ENCODE measurements at regions not wholly inside any gene's neighbourhood (a gene's known extent, or its start where the extent isn't known, plus 50 kb on each side); places are given as distances from the start of the nearest gene placed in this dataset.

DNA sequence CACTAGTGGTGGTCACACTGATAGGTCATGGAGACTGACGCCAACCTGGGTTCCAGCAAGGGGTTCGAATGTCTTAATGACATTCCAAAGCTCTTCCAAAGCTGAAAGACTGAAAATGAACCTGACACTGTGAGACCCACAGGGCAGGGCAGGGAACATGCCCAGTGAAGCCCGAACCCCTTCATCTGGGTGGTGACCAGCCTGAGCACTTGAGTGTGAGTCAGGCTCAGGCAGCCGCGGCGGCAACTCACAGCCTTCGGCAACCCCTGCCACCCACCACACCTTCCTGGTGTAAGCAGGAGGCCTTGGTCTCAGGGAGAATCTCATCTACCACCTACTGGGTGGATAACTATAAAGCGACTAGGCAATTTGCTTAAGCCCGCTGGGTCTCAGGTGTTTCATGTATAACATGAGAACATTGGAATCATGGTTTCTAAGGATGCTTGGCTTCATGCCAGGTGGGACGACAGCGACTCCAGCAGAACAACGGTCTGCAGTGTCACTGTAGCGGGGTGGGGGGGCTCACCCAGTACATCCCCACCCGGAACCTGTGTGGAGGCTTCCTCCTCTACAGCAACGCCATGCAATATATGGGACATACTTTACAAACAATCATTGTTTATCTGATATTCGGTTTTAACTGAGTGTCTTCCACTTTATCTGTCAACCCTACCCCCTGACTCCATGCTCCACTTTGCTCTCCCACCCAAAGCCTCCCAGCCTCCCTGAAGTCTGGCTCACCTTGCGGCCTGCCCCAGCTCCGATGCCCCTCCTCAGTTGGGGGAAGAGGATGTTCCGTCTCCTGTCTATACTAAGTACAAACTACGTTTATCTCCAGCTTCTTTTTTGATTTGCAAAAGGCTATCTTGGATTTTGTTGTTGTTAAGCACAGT lies 125.0 kb upstream of the MEF2A start:
- peak; percentile 6 for DNase-seq

DNA sequence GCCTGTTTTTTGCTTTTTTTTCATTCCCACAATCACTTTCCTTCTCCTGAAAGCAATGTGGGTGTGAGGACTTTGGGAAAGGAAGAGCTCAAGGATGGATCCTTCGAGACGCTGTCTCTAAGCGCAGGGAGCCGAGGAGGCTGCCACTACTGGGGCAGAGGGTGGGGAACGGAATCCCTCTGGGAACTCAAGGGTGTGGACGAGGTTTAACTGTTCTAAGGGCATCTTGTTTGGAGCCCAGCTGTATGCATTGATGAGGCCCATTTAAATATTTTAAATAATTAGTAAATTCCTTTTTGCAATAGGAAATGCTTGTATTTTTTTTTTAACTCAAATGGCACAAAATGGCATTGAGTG lies 124.4 kb upstream of the MEF2A start:
- DNase-seq: no peak

DNA sequence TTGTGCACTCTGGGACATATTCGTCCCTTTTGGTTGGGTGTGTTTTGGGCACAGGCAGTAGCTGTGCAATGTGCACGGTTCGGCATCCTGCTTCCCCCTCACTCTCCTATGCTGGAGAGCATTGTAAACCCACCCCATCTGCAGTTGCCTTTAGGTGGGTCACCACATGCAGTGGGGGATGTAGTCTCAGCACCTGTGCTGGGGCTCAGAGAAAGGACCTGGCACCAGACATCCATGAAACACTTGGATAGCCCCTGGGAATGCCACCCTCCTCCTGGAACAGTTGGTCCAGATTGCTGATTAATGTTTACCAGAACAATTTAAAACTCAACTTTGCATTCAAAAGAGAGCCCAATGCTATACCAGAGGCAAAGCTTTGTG lies 123.9 kb upstream of the MEF2A start:
- no peak for DNase-seq

DNA sequence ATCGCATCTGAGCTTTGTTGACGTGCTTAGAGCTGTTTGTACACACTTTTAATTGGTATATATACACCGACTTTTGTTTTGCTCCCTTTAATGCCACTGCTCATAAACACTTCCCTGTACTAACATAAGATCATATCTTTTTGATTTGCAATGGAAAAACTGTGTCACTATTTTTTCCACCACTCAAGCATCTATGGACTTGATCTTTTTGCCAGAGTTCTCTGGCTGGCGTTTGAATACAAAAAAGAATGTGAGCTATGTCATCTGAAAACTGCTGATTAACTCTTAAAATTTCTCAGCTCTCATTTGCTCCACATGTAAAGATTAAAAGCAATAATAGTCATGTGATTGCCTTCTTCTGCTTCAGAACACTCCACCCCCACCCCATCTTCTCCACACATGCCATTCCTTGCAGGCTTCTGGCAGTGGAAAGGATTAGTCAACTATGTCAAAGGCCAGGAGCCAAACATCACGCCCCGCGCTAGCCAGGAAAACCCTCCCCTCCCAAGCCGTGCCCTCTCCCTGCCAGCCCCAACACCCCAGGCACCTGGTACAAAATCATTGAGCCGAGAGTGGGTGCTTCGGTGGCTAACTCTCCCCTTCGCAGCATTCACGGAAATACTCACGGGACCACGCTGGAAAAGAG lies 123.4 kb upstream of the MEF2A start:
- DNase-seq: no peak

DNA sequence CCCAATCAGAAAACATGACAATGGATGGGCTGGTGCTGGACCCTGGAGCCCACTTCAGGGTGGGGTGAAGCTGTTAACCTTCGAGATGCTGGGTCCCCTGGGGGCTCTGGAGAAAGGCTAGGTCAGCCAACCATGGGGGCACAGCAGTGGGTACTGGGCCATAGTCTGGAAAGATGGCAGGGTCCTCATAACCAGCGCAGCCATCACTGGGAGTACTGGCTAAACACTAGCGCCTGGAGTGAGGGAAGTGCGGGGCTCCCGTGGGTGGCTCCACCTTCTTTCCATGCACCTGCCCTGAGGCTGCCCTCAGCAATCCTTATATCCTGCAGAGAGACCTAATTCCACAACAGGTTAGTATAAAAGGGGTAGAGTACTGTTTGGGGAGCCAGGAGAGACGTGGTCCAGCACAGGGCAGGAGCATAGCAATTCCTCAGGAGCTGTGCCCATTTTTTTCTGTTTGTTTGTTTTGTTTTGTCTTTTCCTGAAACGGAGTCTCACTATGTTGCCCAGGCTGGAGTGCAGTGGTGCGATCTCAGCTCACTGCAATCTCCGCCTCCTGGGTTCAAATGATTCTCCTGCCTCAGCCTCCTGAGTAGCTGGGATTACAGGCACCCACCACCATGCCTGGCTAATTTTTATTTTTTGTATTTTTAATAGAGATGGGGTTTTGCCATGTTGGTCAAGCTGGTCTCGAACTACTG lies 122.6 kb upstream of the MEF2A start:
- no peak for DNase-seq

DNA sequence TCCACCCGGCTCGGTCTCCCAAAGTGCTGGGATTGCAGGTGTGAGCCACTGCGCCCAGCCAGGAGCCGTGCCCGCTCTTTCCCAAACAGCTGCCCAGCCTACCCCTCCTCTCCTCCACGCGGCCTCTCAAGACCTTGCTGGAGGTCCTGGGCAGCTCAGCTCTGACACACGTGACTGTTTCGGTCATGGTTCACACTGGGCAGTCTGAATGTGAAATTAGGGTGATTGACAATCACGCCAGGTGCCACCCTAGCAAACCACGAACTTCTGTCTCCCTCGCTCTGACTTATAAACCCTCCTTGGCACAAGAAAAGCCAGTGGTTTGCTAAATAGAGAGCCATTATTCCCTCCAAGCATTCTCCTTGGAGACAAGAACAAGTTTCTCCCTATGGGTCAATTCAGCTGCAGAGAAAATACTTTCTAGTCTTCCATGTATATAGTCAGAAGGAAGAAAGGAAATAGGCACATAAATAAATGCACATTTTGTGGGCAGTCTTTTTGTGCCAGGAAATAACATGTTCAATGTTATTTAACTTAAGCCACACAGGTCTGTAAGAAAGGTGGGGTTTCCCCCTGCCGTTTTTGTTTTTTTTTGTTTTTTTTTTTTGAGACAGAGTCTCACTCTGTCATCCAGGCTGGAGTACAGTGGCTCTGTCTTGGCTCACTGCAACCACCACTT lies 121.9 kb upstream of the MEF2A start:
- DNase-seq: no peak

DNA sequence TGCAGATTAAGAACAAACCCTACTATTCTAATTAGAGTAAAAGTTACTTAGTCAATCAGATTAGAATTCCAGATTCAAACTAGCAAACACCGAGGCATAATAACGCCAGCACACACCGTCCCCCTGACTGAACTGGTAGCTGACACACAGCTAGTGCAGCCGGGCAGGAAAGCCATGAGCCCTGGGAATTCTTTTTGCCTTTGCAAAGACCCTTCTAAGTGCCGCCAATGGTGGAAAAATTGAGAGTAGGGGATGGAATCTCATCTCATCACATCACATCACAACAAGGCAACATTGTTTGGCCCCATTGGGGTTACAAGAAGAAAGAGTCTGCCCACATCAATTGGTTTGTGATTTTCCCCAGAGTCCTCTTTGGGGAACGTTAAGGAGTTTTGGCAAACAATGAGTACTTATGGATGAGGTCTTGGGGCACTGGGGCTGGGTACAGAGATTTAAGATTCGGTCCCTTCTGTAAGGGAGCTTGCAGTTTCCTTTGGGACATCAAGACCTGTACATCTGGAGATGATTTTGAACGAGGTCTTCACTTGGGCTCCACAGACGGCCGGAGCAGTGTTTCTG lies 120.4 kb upstream of the MEF2A start:
- DNase-seq: no peak

DNA sequence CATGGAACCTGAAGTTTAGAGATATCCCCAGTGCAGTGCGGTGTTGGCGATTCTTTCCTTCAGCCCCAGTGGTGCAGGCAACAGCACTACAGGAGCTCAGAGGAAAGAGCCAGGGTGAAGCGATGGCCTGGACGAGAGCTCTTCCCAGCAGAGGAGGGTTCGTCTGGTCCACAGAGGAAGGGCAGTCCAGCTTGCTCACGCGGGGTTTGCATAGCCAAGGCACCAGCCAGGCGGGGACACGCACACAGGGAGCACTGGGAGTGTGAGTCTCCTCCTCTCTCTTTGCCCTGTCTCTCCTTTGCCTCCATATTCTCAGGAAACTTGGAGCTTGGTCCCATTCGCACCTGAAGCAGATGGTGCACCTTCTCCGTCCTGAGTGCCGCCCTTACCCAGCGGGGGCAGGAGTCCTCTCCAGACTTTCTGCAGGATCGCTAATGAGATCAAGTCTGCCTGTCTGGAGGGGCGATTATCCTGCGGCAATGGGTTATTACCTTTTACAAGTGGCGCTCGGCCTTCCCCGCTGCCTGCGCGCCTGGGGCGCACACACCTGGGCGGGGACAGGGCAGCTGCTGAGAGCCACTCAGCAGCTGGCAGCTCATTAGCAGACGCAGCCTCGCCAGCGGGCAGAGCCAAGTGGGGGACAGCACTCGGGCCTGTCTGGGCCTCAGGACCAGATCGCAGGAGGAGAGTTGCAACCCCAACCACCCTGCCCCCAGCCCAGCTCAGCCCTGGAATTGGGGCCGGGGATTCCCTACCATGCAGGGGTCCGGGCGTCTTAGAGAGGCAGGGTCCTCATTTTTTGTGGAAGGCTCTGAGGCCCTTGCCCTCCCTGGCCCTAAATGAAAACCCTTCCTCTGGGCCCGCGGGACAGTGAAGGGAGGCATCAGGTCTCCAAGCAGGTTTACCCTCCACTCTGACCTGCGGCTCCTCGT lies 119.0 kb upstream of the MEF2A start:
- peak; percentile 18 for DNase-seq

DNA sequence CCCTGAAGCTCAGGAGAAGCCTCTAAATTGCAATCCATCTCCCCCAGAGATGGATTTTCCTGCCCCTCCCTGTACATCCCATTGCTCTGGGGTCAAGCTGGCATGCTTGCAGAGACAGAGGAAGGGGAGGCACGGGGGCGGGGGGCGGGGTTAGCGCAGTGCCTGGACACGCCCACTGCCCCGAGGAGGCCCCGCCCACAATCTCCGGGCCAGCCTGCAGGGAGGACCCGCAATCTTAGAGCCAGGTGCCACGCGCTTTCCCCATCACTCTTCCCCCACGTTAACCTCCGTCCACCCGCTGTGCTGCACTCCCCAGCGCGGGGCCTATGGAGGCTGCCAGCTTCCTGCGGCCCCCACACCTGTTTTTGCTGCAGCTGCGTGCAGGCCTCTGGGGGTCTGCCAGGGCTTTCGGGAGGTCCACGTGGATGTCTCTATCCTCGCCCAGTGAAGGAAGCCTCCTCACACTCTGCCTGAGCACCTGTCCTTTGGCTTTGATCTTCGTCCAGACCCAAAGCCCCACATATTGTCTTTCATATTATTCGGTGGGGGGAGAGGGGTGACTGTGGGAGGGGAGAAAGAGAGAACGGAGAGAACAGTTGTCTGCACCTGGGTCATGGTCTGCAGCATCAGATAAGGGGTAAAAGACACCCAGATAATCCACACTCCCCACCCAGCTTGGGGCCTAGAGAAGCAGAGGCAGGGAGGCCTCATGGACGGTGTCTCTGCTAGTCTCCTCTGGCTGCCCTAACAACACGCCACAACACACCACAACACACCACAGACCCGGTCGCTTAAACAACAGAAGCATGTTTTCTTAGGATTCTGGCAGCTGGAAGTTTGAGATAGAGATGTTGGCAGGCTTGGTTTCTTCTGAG lies 118.0 kb upstream of the MEF2A start:
- DNase-seq: no peak

DNA sequence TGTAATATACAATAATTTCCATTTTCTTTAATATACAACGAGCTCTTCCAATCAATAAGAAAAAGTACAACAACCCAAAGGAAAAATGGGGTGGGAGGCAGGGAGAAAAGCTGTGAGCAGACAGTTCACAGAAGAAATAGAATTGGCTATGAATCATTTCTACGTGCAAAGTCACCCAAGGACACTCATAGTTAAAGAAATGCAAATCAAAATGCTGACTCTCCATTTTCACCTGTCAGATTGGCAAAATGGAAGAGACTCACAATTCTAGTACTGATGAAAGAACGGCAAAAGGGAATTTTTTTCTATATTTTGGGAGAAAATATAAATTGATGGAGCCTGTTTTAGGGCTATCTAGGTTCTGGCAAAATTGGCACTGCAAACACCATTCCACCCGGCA lies 116.3 kb upstream of the MEF2A start:
- DNase-seq: no peak

DNA sequence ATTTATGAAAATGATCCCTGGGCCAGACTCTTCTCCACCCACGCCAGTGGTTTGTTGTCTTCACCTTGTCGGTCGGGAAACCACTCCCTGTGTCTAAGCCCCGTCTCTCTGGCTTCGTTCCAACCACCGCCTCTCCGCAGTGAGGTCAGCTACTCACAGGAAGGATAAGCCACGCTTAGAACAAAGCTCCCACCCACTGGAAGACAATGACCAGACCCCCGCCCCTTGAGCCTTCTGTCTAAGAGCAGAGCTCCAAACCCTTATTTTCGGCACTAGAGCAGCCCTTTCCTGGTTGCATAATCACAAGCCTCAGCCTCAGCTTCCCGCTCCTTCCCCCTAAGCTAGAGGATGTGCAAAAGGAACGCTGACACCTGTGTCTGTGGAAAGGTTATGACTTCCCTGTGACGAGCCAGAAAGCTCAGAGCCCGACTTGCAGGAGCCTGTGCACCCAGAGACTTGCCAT lies 114.9 kb upstream of the MEF2A start:
- DNase-seq: peak; percentile 60

DNA sequence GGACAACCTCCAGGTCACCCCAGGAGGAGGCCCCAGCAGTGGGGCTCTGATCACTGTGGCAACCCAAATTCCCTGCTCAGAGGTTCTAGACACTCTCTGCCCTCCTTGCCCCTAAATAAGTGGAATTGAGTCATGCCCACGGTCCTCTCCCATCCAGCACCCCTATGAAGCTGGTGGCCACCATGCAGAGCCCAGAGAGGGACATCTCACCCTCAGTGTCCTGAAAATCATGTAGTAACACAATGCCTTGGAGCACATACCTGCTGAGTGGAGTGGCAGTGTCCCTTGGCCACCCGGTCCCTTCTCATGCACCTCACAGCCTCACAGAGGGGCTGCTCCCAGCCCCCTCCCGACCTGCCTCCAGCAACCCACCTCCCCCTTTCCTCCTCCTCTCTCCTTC lies 114.3 kb upstream of the MEF2A start:
- no peak for DNase-seq

DNA sequence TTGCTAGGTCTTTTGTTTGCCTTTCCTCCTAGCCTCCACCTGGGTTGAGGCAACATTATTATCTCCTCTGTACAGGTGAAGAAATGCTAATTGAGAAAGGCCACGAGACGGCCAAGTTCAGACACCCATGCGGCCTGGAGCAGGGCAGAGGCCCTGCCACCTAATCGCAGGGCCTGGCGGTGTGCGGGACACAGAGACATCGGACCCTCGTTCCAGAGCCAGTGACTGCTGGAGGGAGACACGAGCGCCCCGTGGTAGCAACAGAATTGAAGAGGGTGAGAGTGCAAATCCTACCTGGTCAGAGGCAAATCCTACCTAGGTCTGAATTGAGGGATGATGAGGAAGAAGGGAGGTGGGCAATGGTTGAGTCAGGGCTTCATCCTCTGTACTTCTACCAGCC lies 113.8 kb upstream of the MEF2A start:
- DNase-seq: no peak

DNA sequence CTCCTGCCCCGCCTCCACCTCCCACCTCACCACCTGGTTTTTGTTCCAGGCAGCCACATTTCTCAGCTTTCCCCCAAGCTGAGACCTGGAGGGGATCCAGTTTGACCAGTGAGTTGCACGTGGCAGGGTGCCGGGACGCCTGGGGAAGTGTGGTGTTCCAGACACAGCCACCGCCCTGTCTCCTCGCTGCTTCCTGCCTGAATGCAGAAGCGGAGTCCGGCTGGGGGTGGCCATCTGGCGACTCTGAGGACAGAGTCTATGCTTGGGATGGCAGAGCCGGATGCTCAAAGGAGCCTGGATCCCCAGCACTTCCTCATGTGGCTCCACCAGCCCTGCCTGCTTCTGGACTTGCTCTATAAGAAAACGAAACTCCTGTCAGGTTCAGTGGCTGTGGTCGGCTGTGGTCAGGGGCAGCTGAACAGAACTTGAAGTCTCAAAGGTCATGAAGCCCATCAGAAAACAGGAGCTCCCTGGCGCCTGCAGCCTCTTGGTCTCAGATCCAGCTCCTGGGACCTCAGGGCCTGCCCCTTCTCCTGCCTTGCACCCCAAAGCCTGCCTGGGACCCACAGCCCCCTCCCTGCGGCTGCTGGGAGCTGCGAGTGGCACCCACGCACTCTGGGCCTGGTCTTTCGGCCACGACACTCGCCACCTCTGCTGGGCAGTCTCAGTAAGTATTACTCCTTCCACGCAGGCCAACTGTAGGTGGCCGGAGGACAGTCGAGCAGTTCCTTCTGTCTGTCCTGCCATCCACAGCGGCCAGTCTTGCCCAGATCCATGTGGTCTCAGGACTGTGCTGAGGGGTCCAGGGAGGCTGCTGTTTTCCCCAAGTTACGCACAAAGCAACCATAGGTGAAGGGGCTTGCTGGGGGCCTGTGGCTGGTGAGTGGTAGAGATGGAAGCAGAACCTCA lies 112.8 kb upstream of the MEF2A start:
- no peak for DNase-seq

DNA sequence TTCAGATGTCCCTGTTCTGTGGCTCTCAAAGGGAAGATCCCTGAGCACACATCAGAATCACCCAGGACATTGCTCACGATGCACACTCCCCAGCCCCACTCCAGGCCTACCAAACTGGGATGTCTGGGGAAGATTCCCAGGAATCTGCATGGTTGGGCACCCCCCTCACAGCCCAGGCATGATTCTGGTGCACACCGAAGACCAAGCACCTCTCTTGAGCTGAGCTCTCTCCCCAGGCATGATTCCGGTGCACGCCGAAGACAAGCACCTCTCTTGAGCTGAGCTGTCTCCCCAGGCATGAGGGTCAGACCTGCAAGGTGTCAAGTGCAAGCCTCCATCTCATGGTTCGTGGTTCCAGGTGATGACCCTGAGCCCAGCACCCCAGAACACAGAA lies 112.2 kb upstream of the MEF2A start:
- no peak for DNase-seq

DNA sequence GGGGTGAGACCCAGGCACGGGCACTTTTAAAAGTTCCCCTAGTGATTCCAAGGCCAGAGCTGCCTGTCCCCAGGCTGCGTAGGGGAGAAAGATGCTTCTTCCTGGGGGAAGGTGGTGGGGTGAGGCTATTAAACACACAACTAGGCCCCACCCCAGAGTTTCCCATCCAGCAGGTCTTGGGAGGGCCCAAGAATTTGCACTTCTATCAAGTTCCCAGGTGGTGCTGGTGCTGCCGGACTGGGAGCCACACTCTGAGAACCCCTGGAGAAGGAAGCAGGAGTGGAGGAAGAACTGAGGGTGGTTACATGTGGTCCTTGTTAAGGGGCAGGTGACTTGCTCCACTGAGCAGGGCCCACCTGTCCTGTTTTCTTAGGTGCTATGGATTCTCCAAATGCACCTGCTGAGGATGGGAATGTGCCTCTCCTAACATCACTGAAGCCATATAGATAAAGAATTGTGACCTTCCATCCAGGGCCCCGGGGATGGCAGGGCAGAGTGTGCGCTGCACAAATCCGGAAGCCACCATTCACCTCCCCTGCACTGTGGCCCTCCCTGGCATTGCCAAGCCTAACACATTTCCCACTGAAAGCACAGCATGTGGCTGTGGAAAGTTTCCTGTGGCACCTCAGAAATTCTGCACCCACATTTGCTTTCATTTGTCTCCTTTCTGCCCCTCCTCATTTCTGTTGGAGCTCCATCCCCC lies 111.5 kb upstream of the MEF2A start:
- DNase-seq: no peak

DNA sequence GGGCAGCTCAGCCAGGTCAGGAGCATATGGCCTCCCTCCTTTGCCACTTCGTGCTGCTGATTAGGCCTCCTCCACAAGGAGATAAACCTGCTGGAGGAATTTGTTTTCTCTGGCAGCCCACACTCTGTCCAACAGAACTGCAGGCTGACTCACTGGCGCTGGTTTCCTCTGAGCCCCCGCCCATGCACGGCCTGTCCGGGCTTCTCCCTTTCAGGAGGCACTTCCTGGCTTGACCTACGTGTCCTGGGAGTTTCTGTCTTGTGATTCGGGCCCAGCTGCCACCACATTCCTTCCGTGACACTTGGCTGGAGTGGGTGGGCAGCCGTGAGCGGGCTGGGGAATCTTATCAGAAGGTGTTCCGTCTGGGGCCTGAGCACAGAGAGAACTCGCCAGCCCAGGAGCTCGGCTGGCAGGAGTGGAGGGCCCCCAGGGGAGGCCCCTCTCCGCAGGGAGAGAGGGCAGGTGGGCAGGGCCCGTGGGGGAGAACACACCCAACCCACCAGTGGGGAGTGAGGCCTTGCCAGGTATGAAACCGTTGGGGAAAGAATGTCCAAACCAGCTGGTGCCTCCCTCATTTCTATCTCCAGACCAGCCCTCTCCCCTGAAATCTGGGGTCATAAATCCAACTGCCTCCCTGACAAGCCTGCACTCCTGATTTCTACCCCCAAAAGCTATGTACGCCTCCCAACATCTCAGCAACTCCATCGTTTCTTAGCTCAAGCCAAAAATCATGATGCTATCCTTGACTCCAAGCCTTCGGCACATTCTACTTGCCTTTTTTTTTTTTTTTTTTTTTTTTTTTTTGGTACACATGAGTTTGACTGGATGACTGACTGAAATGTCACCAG lies 110.6 kb upstream of the MEF2A start:
- no peak for DNase-seq

DNA sequence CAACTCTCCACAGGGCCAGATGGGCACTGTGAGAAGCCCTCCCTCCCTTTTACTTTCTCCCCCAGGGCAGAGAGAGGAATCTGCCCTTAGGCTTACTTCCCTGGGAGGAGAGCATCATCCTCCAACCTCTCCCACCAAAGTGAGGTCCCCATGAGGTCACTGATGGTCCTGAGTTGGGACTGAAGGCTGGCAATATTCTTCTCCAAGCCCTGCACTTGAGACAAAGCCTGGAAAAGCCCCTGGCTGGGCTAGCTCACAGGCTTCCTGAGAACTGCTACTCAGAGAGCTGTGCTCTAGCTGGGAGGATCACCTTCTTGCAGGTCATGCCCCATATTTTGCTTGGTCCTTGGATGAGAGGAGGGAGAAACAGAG lies 110.0 kb upstream of the MEF2A start:
- DNase-seq: no peak

Data from NCI-H748 treated with DMSO at 0.1 percent for 48 hours (cell line).